ENCODE measurements at regions not wholly inside any gene's neighbourhood (a gene's known extent, or its start where the extent isn't known, plus 50 kb on each side); places are given as distances from the start of the nearest gene placed in this dataset.

DNA sequence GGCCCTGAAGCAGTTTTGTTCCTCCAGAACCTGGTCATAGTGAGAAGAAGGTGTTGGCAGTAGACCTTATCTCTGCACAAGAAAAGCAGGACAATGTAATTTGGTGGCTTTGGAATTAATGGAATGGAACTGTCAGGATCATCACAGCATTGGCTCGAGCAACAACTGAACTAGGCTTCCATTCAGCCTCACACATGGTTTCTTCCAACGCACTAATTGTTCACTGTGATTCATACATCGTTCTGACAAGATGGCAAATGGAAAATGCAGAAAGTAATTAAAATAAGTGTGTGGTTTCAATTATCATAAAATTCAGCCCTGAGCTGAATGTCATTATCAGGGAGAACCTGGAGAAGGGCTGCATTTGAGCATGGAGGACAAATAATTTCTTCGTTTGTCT is 80.6 kb downstream of the MFSD1 start:
- no peaks in the 10 kb centered on the region for H3K79me2 ChIP-seq (ENCODE audit: insufficient read depth, low read depth, low read length)
- no peak overlapping the region for H3K4me3 ChIP-seq (ENCODE audit: low read depth, low read length, poor library complexity, severe bottlenecking)
- BruUV-seq (replicated peaks) = no TSS peak
- CTCF ChIA-PET (ENCODE audit: unreplicated experiment) = no interaction called here
- POLR2A ChIA-PET = no interaction called here
- no peaks in the 10 kb centered on the region for H3K9me3 ChIP-seq (ENCODE audit: low read length)
- DNase-seq (ENCODE audit: low spot score) = no peak
- no peaks in the 10 kb centered on the region for H3K4me1 ChIP-seq (ENCODE audit: insufficient read depth, low read length, poor library complexity, severe bottlenecking)
- no peaks in the 10 kb centered on the region for H4K20me1 ChIP-seq (ENCODE audit: insufficient read depth, low read length)
- H3K9me2 ChIP-seq (ENCODE audit: insufficient read depth, low read length) = no peaks in the 10 kb centered on the region
- TF ChIP-seq EZH2phosphoT487 (IDR thresholded peaks at IDR 0.05; ENCODE audit: borderline replicate concordance, low read depth, low read length) = no peak
- TF ChIP-seq, protein P1, sequence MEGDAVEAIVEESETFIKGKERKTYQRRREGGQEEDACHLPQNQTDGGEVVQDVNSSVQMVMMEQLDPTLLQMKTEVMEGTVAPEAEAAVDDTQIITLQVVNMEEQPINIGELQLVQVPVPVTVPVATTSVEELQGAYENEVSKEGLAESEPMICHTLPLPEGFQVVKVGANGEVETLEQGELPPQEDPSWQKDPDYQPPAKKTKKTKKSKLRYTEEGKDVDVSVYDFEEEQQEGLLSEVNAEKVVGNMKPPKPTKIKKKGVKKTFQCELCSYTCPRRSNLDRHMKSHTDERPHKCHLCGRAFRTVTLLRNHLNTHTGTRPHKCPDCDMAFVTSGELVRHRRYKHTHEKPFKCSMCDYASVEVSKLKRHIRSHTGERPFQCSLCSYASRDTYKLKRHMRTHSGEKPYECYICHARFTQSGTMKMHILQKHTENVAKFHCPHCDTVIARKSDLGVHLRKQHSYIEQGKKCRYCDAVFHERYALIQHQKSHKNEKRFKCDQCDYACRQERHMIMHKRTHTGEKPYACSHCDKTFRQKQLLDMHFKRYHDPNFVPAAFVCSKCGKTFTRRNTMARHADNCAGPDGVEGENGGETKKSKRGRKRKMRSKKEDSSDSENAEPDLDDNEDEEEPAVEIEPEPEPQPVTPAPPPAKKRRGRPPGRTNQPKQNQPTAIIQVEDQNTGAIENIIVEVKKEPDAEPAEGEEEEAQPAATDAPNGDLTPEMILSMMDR (conservative IDR thresholded peaks at IDR 0.05; ENCODE audit: low read length) = no peak
- no peak overlapping the region for H3K27ac ChIP-seq (ENCODE audit: low read depth, low read length, poor library complexity, severe bottlenecking)
- H2AFZ ChIP-seq (ENCODE audit: low read length) = no peak overlapping the region
- no peak overlapping the region for H3K4me2 ChIP-seq (ENCODE audit: low read length)
- no peaks in the 10 kb centered on the region for H3K36me3 ChIP-seq (ENCODE audit: insufficient read depth, low read length)
- intact Hi-C loops (cut with micrococcal nuclease; ENCODE audit: unreplicated experiment) = no loop called here

DNA sequence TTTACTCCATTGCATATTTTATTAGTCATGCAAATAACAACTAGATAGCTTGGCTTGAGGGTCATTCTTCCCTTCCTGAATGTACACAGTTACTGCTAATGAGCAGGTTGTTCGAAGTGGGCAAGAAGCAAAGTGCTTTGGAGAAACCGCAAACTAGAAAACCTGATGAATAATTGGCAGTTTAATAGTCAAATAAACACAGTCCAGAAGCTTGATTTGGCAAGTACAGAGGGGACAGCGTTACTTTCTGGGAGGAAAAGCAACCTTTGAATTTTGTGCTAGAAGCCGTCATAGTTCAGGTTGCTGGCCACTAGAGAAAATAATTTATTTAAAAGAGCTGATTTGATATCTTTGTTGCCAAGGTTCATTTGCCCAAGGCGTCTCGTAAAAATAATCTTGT is 94.9 kb downstream of the MFSD1 start:
- no peaks in the 10 kb centered on the region for H3K36me3 ChIP-seq (ENCODE audit: insufficient read depth, low read length)
- TF ChIP-seq, protein P1 (conservative IDR thresholded peaks at IDR 0.05; ENCODE audit: low read length) = no peak
- TF ChIP-seq EZH2phosphoT487 (IDR thresholded peaks at IDR 0.05; ENCODE audit: borderline replicate concordance, low read depth, low read length) = no peak
- H3K4me2 ChIP-seq (ENCODE audit: low read length) = no peak overlapping the region
- no peak for DNase-seq (ENCODE audit: low spot score)
- H3K4me3 ChIP-seq (ENCODE audit: low read depth, low read length, poor library complexity, severe bottlenecking) = no peak overlapping the region
- H2AFZ ChIP-seq (ENCODE audit: low read length) = no peak overlapping the region
- H3K9me3 ChIP-seq (ENCODE audit: low read length) = no peaks in the 10 kb centered on the region
- no peaks in the 10 kb centered on the region for H3K9me2 ChIP-seq (ENCODE audit: insufficient read depth, low read length)
- no peaks in the 10 kb centered on the region for H3K79me2 ChIP-seq (ENCODE audit: insufficient read depth, low read depth, low read length)
- ChIA-PET POLR2A (no interaction called here), CTCF (ENCODE audit: unreplicated experiment) (no interaction called here)
- no TSS peak for BruUV-seq (replicated peaks)
- intact Hi-C loops (cut with micrococcal nuclease; ENCODE audit: unreplicated experiment) = no loop called here
- no peak overlapping the region for H3K27ac ChIP-seq (ENCODE audit: low read depth, low read length, poor library complexity, severe bottlenecking)
- no peaks in the 10 kb centered on the region for H4K20me1 ChIP-seq (ENCODE audit: insufficient read depth, low read length)
- no peaks in the 10 kb centered on the region for H3K4me1 ChIP-seq (ENCODE audit: insufficient read depth, low read length, poor library complexity, severe bottlenecking)

DNA sequence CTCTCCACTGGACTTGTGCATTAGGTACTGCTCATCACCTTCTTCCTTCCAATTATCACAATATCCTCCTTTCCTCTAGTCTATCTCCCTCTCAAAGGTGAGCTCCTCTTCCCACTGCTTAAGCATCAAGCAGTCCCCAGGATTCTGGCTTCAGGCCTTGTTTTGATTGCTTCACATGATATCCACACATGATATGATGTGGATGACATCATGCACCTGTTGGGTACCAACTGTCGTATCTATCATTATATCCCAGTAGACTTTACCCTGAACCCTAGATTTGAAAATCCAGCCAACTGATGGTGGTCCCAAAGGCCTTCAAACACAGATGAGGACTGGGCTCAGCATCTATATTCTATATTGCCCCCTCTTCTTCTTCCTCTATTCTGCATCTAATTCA is 104.9 kb downstream of the MFSD1 start:
- Histone ChIP-seq H3K27ac (ENCODE audit: low read depth, low read length, poor library complexity, severe bottlenecking) (no peak overlapping the region), H3K9me2 (ENCODE audit: insufficient read depth, low read length) (no peaks in the 10 kb centered on the region), H3K4me3 (ENCODE audit: low read depth, low read length, poor library complexity, severe bottlenecking) (no peak overlapping the region), H3K9me3 (ENCODE audit: low read length) (no peaks in the 10 kb centered on the region), H2AFZ (ENCODE audit: low read length) (no peak overlapping the region), H3K4me1 (ENCODE audit: insufficient read depth, low read length, poor library complexity, severe bottlenecking) (no peaks in the 10 kb centered on the region), H3K4me2 (ENCODE audit: low read length) (no peak overlapping the region), H3K79me2 (ENCODE audit: insufficient read depth, low read depth, low read length) (no peaks in the 10 kb centered on the region), H4K20me1 (ENCODE audit: insufficient read depth, low read length) (no peaks in the 10 kb centered on the region), H3K36me3 (ENCODE audit: insufficient read depth, low read length) (no peaks in the 10 kb centered on the region)
- DNase-seq (ENCODE audit: low spot score) = no peak
- TF ChIP-seq, protein P1 (conservative IDR thresholded peaks at IDR 0.05; ENCODE audit: low read length) = no peak
- no peak for TF ChIP-seq EZH2phosphoT487 (IDR thresholded peaks at IDR 0.05; ENCODE audit: borderline replicate concordance, low read depth, low read length)
- CTCF ChIA-PET (ENCODE audit: unreplicated experiment) = no interaction called here
- BruUV-seq (replicated peaks) = no TSS peak
- intact Hi-C loops (cut with micrococcal nuclease; ENCODE audit: unreplicated experiment) = no loop called here
- POLR2A ChIA-PET = no interaction called here

Measured in OCI-LY7 (cell line).